Erythroblast (primary cell): ENCODE measurements at regions not wholly inside any gene's neighbourhood (a gene's known extent, or its start where the extent isn't known, plus 50 kb on each side); places are given as distances from the start of the nearest gene placed in this dataset.

Experiments used
- GATA1 ChIP-seq: IDR thresholded peaks from 2 replicates; pipeline ENCODE4 v1.6.1; 2011; ENCODE audit warnings: low read depth, mild to moderate bottlenecking, control low read depth, low read length, moderate library complexity
- POLR2A ChIP-seq: IDR thresholded peaks from 2 replicates; pipeline ENCODE4 v1.6.1; 2011; ENCODE audit warnings: mild to moderate bottlenecking, low read length

DNA sequence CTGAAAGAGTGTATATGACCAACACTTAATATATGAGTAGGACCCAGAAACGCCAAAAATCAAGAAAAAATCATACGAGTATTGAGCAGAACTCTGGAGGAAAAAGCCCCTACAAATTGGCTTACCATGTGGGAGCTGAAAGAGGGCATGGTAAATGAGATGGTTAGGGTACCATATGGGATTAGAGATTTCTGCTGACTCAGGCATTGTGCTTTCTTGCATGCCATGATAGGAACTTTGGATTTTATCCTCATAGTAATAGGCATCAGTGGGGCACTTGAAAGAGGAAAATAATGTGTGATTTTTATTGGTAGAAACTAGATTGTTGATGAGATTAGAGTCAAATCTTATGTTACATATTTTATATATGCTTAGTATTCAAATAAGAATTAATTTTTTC, 271.1 kb downstream of the CBLN2 start:
- TF ChIP-seq POLR2A (no peak), GATA1 (no peak)
